ENCODE measurements at regions not wholly inside any gene's neighbourhood (a gene's known extent, or its start where the extent isn't known, plus 50 kb on each side); places are given as distances from the start of the nearest gene placed in this dataset.

DNA sequence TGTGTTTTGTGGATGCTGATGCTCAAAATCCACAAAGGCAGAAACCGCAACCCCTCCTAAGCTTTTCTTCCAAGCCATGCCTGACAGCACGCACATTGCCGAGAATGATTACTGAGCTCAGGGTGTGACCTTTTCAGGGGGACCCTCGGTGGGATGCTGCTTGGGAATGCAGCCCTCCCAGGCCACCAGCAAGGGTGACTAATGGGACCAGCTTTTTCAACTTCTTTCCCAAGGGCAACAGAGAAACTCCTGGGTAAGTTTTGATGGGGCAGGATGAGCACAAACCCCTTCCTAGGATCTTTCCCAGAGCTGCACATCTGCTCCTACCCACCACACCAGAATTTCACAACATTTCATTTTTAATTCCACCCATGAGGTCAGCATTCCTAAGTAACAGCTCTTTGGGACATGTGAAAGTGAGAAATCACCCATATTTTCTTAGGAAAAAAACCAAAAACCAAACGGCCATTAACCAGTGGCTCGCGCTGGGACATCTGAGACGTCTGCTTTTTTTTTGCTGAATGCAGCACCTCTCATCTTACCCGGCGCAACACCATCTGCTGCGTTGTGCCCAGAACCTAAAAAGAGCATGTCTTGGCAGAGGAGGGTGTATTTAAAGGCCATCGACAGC lies 119.0 kb downstream of the ARL4C start:
- TF ChIP-seq CTCF (IDR thresholded peaks at IDR 0.05; ENCODE audit: low read length) (no peak), EZH2 (optimal IDR thresholded peaks at IDR 0.05; ENCODE audit: low read depth, low read length) (no peak)
